ENCODE measurements at regions not wholly inside any gene's neighbourhood (a gene's known extent, or its start where the extent isn't known, plus 50 kb on each side); places are given as distances from the start of the nearest gene placed in this dataset.

DNA sequence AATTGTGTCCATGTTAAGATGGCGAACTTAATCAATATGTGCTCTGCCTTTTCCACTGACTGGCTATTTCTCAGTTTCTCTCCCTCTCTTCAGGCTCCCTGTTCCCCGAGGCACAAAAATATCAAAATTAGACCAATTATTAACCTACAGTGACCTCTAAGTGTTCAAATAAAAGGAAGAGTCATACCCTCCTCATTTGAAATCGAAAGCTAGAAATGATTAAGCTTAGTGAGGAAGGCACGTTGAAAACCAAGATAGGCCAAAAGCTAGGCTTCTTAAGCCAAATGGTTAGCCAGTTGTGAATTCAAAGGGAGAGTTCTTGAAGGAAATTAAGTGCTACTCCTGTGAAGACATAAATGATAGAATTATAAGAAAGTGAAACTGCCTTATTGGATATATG, 81.1 kb upstream of the MBL2 start:
- no peak overlapping the region for H3K27ac Mint-ChIP-seq (ENCODE audit: low read depth, unreplicated experiment)
- no peak for DNase-seq (ENCODE audit: unreplicated experiment)
- H3K36me3 Mint-ChIP-seq (ENCODE audit: insufficient read depth, unreplicated experiment) = no peaks in the 10 kb centered on the region
- H3K9me3 Mint-ChIP-seq (ENCODE audit: unreplicated experiment) = peaks cover 14% of the 10 kb centered on the region
- ChIA-PET POLR2A (no interaction called here), CTCF (interaction anchor here (0.9 kb wide), 1 partner anchor 35 kb away, joined by 3 read pairs; no protein-coding TSS in a partner anchor)
- peaks cover 6% of the 10 kb centered on the region for H3K4me1 Mint-ChIP-seq (ENCODE audit: insufficient read depth, unreplicated experiment)
- H3K27me3 Mint-ChIP-seq (ENCODE audit: insufficient read depth, unreplicated experiment) = no peaks in the 10 kb centered on the region
- intact Hi-C loops (cut with micrococcal nuclease) = no loop called here
- BruUV-seq (replicated peaks) = no TSS peak
- TF ChIP-seq, protein P1, sequence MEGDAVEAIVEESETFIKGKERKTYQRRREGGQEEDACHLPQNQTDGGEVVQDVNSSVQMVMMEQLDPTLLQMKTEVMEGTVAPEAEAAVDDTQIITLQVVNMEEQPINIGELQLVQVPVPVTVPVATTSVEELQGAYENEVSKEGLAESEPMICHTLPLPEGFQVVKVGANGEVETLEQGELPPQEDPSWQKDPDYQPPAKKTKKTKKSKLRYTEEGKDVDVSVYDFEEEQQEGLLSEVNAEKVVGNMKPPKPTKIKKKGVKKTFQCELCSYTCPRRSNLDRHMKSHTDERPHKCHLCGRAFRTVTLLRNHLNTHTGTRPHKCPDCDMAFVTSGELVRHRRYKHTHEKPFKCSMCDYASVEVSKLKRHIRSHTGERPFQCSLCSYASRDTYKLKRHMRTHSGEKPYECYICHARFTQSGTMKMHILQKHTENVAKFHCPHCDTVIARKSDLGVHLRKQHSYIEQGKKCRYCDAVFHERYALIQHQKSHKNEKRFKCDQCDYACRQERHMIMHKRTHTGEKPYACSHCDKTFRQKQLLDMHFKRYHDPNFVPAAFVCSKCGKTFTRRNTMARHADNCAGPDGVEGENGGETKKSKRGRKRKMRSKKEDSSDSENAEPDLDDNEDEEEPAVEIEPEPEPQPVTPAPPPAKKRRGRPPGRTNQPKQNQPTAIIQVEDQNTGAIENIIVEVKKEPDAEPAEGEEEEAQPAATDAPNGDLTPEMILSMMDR (IDR thresholded peaks at IDR 0.05; ENCODE audit: unreplicated experiment) = no peak
- H3K4me3 Mint-ChIP-seq (ENCODE audit: unreplicated experiment) = no peak overlapping the region

DNA sequence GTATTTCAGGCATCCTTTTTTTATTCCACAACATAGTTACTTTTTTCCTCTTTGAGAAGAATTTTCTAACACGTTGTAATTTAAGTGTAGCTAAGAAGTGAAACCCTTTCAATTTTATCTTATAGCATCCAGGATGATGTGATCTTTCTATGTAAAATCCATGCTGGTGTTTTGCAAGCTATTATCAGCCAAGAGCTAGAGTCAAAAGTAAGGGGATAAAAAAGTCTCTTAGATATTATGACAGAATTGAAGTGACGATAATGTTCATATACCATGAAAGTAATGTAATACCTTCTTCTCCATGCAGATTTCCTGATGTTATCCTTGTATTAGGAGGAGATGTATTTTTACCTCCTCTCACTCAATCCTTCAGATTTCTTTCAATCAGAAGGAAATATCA, 64.2 kb upstream of the MBL2 start:
- H3K36me3 Mint-ChIP-seq (ENCODE audit: insufficient read depth, unreplicated experiment) = peaks cover 8% of the 10 kb centered on the region
- BruUV-seq (replicated peaks) = no TSS peak
- CTCF ChIA-PET = no interaction called here

More for the DNA sequence above, 64.2 kb upstream of the MBL2 start:
- POLR2A ChIA-PET = no interaction called here
- Mint-ChIP-seq H3K4me3 (ENCODE audit: unreplicated experiment) (no peak overlapping the region), H3K9me3 (ENCODE audit: unreplicated experiment) (no peaks in the 10 kb centered on the region), H3K4me1 (ENCODE audit: insufficient read depth, unreplicated experiment) (no peaks in the 10 kb centered on the region), H3K27me3 (ENCODE audit: insufficient read depth, unreplicated experiment) (no peaks in the 10 kb centered on the region), H3K27ac (ENCODE audit: low read depth, unreplicated experiment) (no peak overlapping the region)
- DNase-seq (ENCODE audit: unreplicated experiment) = no peak
- TF ChIP-seq, protein P1 (IDR thresholded peaks at IDR 0.05; ENCODE audit: unreplicated experiment) = no peak
- intact Hi-C loops (cut with micrococcal nuclease) = no loop called here
